ENCODE measurements at regions not wholly inside any gene's neighbourhood (a gene's known extent, or its start where the extent isn't known, plus 50 kb on each side); places are given as distances from the start of the nearest gene placed in this dataset.

- DNase-seq: no peak
- intact Hi-C loops (cut with DNase I; ENCODE audit: low total_unique reads): no loop called here
- TF ChIP-seq, protein P1, sequence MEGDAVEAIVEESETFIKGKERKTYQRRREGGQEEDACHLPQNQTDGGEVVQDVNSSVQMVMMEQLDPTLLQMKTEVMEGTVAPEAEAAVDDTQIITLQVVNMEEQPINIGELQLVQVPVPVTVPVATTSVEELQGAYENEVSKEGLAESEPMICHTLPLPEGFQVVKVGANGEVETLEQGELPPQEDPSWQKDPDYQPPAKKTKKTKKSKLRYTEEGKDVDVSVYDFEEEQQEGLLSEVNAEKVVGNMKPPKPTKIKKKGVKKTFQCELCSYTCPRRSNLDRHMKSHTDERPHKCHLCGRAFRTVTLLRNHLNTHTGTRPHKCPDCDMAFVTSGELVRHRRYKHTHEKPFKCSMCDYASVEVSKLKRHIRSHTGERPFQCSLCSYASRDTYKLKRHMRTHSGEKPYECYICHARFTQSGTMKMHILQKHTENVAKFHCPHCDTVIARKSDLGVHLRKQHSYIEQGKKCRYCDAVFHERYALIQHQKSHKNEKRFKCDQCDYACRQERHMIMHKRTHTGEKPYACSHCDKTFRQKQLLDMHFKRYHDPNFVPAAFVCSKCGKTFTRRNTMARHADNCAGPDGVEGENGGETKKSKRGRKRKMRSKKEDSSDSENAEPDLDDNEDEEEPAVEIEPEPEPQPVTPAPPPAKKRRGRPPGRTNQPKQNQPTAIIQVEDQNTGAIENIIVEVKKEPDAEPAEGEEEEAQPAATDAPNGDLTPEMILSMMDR (IDR thresholded peaks at IDR 0.05): no peak
- Histone ChIP-seq H3K27ac (no peak overlapping the region), H3K4me3 (no peak overlapping the region), H3K9me3 (no peaks in the 10 kb centered on the region), H3K4me1 (peaks cover 0 to 19% (median 9%) of the 10 kb centered on the region in 4 donors), H3K36me3 (no peaks in the 10 kb centered on the region), H3K27me3 (no peaks in the 10 kb centered on the region)
Observed at GRCh38 chr15:60126200-60126599, 122.1 kb downstream of the FOXB1 start.

GRCh38 chr15:60126661-60127060 lies 122.5 kb downstream of the FOXB1 start:
- TF ChIP-seq, protein P1 (IDR thresholded peaks at IDR 0.05): no peak
- no peak for DNase-seq
- intact Hi-C loops (cut with DNase I; ENCODE audit: low total_unique reads): no loop called here
- Histone ChIP-seq H3K36me3 (no peaks in the 10 kb centered on the region), H3K4me3 (no peak overlapping the region), H3K27ac (no peak overlapping the region), H3K4me1 (peaks cover 0 to 19% (median 9%) of the 10 kb centered on the region in 4 donors), H3K9me3 (no peaks in the 10 kb centered on the region), H3K27me3 (no peaks in the 10 kb centered on the region)

- Histone ChIP-seq H3K27ac (peak overlapping the region in 1 of 2 donors; percentile 55), H3K4me3 (peak overlapping the region; percentile 44 to 55), H3K9me3 (no peaks in the 10 kb centered on the region), H3K36me3 (no peaks in the 10 kb centered on the region), H3K4me1 (peaks cover 0 to 19% (median 9%) of the 10 kb centered on the region in 4 donors), H3K27me3 (peaks cover 0 to 2% of the 10 kb centered on the region in 2 donors)
- TF ChIP-seq, protein P1 (IDR thresholded peaks at IDR 0.05): no peak
- no peak for DNase-seq
- intact Hi-C loops (cut with DNase I; ENCODE audit: low total_unique reads): no loop called here
Observed at GRCh38 chr15:60128000-60128376, 123.9 kb downstream of the FOXB1 start.

- intact Hi-C loops (cut with DNase I; ENCODE audit: low total_unique reads): no loop called here
Observed at GRCh38 chr15:60128710-60129109, 124.6 kb downstream of the FOXB1 start.

GRCh38 chr15:60130398-60130797 lies 126.3 kb downstream of the FOXB1 start:
- Histone ChIP-seq H3K9me3 (no peaks in the 10 kb centered on the region), H3K27ac (no peak overlapping the region), H3K36me3 (no peaks in the 10 kb centered on the region), H3K4me1 (peaks cover 0 to 19% (median 9%) of the 10 kb centered on the region in 4 donors), H3K27me3 (peaks cover 0 to 15% of the 10 kb centered on the region in 2 donors), H3K4me3 (no peak overlapping the region)
- DNase-seq: no peak
- TF ChIP-seq, protein P1 (IDR thresholded peaks at IDR 0.05): no peak
- intact Hi-C loops (cut with DNase I; ENCODE audit: low total_unique reads): no loop called here

More at GRCh38 chr15:60128710-60129109, 124.6 kb downstream of the FOXB1 start:
- H3K36me3 ChIP-seq: no peaks in the 10 kb centered on the region
- H3K4me1 ChIP-seq: peaks cover 0 to 19% (median 9%) of the 10 kb centered on the region in 4 donors
- H3K9me3 ChIP-seq: no peaks in the 10 kb centered on the region
- DNase-seq: no peak
- no peak overlapping the region for H3K27ac ChIP-seq
- TF ChIP-seq, protein P1 (IDR thresholded peaks at IDR 0.05): no peak
- H3K4me3 ChIP-seq: no peak overlapping the region
- peaks cover 0 to 9% of the 10 kb centered on the region in 2 donors for H3K27me3 ChIP-seq

DNA sequence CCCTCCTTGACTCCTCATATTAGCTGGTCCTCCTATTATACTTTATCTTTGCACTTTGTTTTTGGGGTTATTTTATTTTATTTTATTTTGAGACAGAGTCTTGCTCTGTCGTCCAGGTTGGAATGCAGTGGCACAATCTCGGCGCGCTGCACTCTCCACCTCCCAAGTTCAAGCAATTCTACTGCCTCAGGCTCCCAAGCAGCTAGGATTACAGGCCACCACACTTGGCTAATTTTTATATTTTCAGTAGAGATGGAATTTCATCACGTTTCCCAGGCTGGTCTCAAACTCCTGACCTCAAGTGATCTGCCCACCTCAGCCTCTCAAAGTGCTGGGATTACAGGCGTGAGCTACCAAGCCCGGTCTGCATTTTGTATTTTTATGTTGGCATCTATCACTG lies 126.7 kb downstream of the FOXB1 start:
- TF ChIP-seq, protein P1 (IDR thresholded peaks at IDR 0.05): no peak
- Histone ChIP-seq H3K36me3 (no peaks in the 10 kb centered on the region), H3K9me3 (no peaks in the 10 kb centered on the region), H3K27ac (no peak overlapping the region), H3K4me3 (no peak overlapping the region), H3K4me1 (peaks cover 0 to 19% (median 9%) of the 10 kb centered on the region in 4 donors), H3K27me3 (peaks cover 0 to 15% of the 10 kb centered on the region in 2 donors)
- no peak for DNase-seq
- intact Hi-C loops (cut with DNase I; ENCODE audit: low total_unique reads): no loop called here
